ENCODE measurements at regions not wholly inside any gene's neighbourhood (a gene's known extent, or its start where the extent isn't known, plus 50 kb on each side); places are given as distances from the start of the nearest gene placed in this dataset.

DNA sequence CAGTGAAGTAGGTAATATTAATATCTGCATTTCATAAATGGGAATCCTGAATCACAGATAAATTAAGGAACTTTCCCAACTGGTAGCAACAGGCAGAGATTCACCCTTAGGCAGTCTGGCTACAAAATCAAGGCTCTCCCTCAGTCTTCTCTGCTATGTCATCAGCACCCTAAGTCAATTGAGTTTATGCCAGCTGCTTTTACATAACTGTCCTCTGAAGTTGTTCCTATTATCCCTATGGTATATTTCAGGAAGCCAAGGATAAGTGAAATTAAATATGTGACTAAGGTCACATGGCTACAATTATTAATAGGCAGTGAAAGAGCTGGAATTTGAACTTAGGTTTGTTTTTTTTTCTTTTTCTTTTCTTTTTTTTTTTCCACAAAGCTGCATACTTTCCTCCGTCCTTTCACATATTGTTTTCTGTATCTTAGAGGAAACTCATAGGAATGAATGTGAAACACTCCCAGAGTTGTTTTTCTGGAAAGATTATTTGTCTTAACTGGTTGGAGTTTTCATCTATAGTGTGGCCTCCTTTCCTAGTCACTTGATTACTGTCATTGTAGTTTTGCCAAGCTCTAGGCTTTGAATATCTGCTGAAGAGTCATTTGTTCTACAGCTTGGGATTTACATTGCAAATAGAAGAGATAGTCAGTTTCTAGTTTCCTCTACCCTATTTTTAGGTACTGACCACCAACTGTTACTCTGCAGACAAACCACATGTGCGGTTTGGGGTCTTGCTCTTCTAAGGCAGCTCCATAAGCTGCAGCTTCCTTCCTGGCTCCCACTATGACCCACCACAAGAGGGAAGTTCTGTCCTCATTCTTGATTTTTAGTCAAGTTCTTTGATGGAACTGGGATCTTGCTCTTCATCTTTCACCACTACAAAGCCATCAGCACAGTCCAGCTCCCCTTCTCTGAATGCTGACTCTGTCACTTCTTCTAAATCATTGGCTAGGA is 338.0 kb upstream of the KIAA1217 start:
- TF ChIP-seq, protein P1, sequence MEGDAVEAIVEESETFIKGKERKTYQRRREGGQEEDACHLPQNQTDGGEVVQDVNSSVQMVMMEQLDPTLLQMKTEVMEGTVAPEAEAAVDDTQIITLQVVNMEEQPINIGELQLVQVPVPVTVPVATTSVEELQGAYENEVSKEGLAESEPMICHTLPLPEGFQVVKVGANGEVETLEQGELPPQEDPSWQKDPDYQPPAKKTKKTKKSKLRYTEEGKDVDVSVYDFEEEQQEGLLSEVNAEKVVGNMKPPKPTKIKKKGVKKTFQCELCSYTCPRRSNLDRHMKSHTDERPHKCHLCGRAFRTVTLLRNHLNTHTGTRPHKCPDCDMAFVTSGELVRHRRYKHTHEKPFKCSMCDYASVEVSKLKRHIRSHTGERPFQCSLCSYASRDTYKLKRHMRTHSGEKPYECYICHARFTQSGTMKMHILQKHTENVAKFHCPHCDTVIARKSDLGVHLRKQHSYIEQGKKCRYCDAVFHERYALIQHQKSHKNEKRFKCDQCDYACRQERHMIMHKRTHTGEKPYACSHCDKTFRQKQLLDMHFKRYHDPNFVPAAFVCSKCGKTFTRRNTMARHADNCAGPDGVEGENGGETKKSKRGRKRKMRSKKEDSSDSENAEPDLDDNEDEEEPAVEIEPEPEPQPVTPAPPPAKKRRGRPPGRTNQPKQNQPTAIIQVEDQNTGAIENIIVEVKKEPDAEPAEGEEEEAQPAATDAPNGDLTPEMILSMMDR (IDR thresholded peaks at IDR 0.05), result no peak
- TF ChIP-seq POLR2AphosphoS5 (IDR thresholded peaks at IDR 0.05; ENCODE audit: low read depth, low read length), result no peak
- TF ChIP-seq, protein P2, sequence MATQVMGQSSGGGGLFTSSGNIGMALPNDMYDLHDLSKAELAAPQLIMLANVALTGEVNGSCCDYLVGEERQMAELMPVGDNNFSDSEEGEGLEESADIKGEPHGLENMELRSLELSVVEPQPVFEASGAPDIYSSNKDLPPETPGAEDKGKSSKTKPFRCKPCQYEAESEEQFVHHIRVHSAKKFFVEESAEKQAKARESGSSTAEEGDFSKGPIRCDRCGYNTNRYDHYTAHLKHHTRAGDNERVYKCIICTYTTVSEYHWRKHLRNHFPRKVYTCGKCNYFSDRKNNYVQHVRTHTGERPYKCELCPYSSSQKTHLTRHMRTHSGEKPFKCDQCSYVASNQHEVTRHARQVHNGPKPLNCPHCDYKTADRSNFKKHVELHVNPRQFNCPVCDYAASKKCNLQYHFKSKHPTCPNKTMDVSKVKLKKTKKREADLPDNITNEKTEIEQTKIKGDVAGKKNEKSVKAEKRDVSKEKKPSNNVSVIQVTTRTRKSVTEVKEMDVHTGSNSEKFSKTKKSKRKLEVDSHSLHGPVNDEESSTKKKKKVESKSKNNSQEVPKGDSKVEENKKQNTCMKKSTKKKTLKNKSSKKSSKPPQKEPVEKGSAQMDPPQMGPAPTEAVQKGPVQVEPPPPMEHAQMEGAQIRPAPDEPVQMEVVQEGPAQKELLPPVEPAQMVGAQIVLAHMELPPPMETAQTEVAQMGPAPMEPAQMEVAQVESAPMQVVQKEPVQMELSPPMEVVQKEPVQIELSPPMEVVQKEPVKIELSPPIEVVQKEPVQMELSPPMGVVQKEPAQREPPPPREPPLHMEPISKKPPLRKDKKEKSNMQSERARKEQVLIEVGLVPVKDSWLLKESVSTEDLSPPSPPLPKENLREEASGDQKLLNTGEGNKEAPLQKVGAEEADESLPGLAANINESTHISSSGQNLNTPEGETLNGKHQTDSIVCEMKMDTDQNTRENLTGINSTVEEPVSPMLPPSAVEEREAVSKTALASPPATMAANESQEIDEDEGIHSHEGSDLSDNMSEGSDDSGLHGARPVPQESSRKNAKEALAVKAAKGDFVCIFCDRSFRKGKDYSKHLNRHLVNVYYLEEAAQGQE (IDR thresholded peaks at IDR 0.05; ENCODE audit: insufficient read depth in 1 of 2, low read depth in 2 of 2, low read length in 1 of 2), result no peak
- TF ChIP-seq TCF7L2 (IDR thresholded peaks at IDR 0.05; ENCODE audit: low read depth, low read length), result no peak
- no peak for TF ChIP-seq SIN3A (IDR thresholded peaks at IDR 0.05; ENCODE audit: borderline replicate concordance, insufficient read depth, low read depth, low read length)
